Neuronal stem cell (in vitro differentiated cells): ENCODE measurements at regions not wholly inside any gene's neighbourhood (a gene's known extent, or its start where the extent isn't known, plus 50 kb on each side); places are given as distances from the start of the nearest gene placed in this dataset.

Experiments
- DNase-seq: peaks from one replicate; pipeline ENCODE4 v3.0.0-alpha.2; 2013; ENCODE audit warnings: low spot score
- H2AFZ ChIP-seq: one replicate; pipeline ENCODE4 v1.6.1; 2013; ENCODE audit warnings: mild to moderate bottlenecking, low read length, inconsistent platforms
- H2AK5ac ChIP-seq: 2 replicates; pipeline ENCODE4 v1.6.1; 2013; ENCODE audit warnings: low read depth, mild to moderate bottlenecking, inconsistent platforms, low read length, moderate library complexity, mixed read lengths
- H2BK120ac ChIP-seq: 2 replicates; pipeline ENCODE4 v1.6.1; 2013; ENCODE audit warnings: low read depth, mild to moderate bottlenecking, inconsistent platforms, low read length, moderate library complexity, mixed read lengths
- H2BK12ac ChIP-seq: one replicate; pipeline ENCODE4 v1.6.1; 2013; ENCODE audit warnings: low read length, inconsistent platforms
- H2BK15ac ChIP-seq: 2 replicates; pipeline ENCODE4 v1.6.1; 2013; ENCODE audit warnings: mild to moderate bottlenecking, low read length, inconsistent platforms, mixed read lengths
- H2BK5ac ChIP-seq: one replicate; pipeline ENCODE4 v1.6.1; 2013; ENCODE audit warnings: inconsistent platforms, mild to moderate bottlenecking, low read length, moderate library complexity
- H3K14ac ChIP-seq: one replicate; pipeline ENCODE4 v1.6.1; 2013; ENCODE audit warnings: low read length, inconsistent platforms
- H3K18ac ChIP-seq: 2 replicates; pipeline ENCODE4 v1.6.1; 2013; ENCODE audit warnings: low read length, inconsistent platforms
- H3K23ac ChIP-seq: 2 replicates; pipeline ENCODE4 v1.6.1; 2013; ENCODE audit warnings: low read depth, mild to moderate bottlenecking, mixed read lengths, low read length, inconsistent platforms; ENCODE audit not compliant: poor library complexity
- H3K27ac ChIP-seq: replicated peaks from 3 replicates; pipeline ENCODE4 v1.5.1; 2013; ENCODE audit warnings: low read length, inconsistent platforms
- H3K27me3 ChIP-seq, 3 experiments: 2 replicates each; pipeline ENCODE4 v1.6.1; 2013; ENCODE audit warnings: low read length in 3 of 3, mild to moderate bottlenecking in 2 of 3, inconsistent platforms in 1 of 3, low read depth in 1 of 3, mixed read lengths in 1 of 3, moderate library complexity in 1 of 3; ENCODE audit not compliant: control insufficient read depth in 3 of 3, insufficient read depth in 3 of 3
- H3K36me3 ChIP-seq, 2 donors: replicated peaks in 1 of 2; 2 replicates each; pipeline ENCODE4 v1.6.1; 2013; ENCODE audit warnings: low read length in 2 of 2; ENCODE audit not compliant: control insufficient read depth in 2 of 2, insufficient read depth in 2 of 2
- H3K4ac ChIP-seq: 2 replicates; pipeline ENCODE4 v1.6.1; 2013; ENCODE audit warnings: inconsistent platforms, mild to moderate bottlenecking, low read length, moderate library complexity
- H3K4me1 ChIP-seq, 2 donors: 1 replicate in 1 of 2; 2 replicates in 1 of 2; pipeline ENCODE4 v1.6.1; 2013; ENCODE audit warnings: low read length in 2 of 2, low read depth in 1 of 2; ENCODE audit not compliant: control insufficient read depth in 2 of 2, insufficient read depth in 1 of 2
- H3K4me2 ChIP-seq: one replicate; pipeline ENCODE4 v1.6.1; 2013; ENCODE audit warnings: mild to moderate bottlenecking, low read length, inconsistent platforms; ENCODE audit not compliant: insufficient read depth, poor library complexity, severe bottlenecking
- H3K4me3 ChIP-seq, 2 donors: 2 replicates each; pipeline ENCODE4 v1.5.1; 2013; ENCODE audit warnings: low read length in 2 of 2, mild to moderate bottlenecking in 2 of 2, inconsistent platforms in 1 of 2, moderate library complexity in 1 of 2
- H3K79me1 ChIP-seq: one replicate; pipeline ENCODE4 v1.6.1; 2013; ENCODE audit warnings: low read depth, mild to moderate bottlenecking, inconsistent platforms, low read length, moderate library complexity
- H3K9ac ChIP-seq: one replicate; pipeline ENCODE4 v1.6.1; 2013; ENCODE audit warnings: mild to moderate bottlenecking, low read depth, low read length, inconsistent platforms; ENCODE audit not compliant: poor library complexity
- H3K9me3 ChIP-seq, 2 donors: replicated peaks in 1 of 2; 2 replicates each; pipeline versions ENCODE3 to v1.6.1; 2013; ENCODE audit warnings: low read length in 2 of 2, mild to moderate bottlenecking in 2 of 2, inconsistent platforms in 1 of 2, low read depth in 1 of 2, mixed read lengths in 1 of 2, moderate library complexity in 1 of 2; ENCODE audit not compliant: control insufficient read depth in 2 of 2, insufficient read depth in 1 of 2
- H4K8ac ChIP-seq: one replicate; pipeline ENCODE4 v1.6.1; 2013; ENCODE audit warnings: low read depth, mild to moderate bottlenecking, inconsistent platforms, low read length, moderate library complexity
- H4K91ac ChIP-seq: one replicate; pipeline ENCODE4 v1.6.1; 2013; ENCODE audit warnings: low read length, low read depth, mild to moderate bottlenecking, inconsistent platforms; ENCODE audit not compliant: poor library complexity
- WGBS, 2 donors: extraction: QIAGEN DNeasy Blood & Tissue Kit; methylation state at CpG; one replicate each; pipeline ENCODE4 v1.1.7; 2013; ENCODE audit warnings: missing lambda C conversion rate in 2 of 2, mixed read lengths in 1 of 2; ENCODE audit not compliant: insufficient read length in 2 of 2, insufficient replicate concordance in 1 of 2; ENCODE audit errors: extremely low coverage in 2 of 2; 5-methylcytosine and 5-hydroxymethylcytosine counted together

DNA sequence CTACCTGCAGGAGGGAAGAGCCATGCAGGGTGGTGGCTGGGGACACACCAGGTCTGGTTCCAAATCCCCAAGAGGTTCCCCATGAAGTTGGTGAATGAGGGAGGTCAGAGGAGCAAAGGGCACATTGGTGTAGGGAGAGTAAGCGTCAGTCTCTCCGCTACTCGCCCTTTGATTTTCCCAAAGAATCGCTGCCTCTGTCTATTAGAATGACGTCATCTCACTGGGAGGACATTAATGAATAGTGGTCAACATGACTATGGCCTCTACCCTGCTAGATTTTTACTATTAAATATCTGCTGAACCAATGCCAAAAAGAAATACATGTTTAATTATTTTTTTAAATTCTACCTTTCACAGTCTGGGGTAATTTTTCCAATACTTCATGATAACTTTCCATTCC, 109.6 kb upstream of the SNTG2 start:
- H3K4me2 ChIP-seq, result no peak overlapping the region
- H3K9ac ChIP-seq, result no peak overlapping the region
- no peaks in the 10 kb centered on the region for H3K9me3 ChIP-seq
- no peak for DNase-seq
- no peak overlapping the region for H4K91ac ChIP-seq
- H2BK15ac ChIP-seq, result no peak overlapping the region
- no peak overlapping the region for H3K27ac ChIP-seq
- no peaks in the 10 kb centered on the region for H3K79me1 ChIP-seq
- H3K4ac ChIP-seq, result no peak overlapping the region
- H3K27me3 ChIP-seq, result no peaks in the 10 kb centered on the region
- no peak overlapping the region for H3K14ac ChIP-seq
- no peak overlapping the region for H2AFZ ChIP-seq
- H2BK12ac ChIP-seq, result no peak overlapping the region
- H3K4me3 ChIP-seq, result no peak overlapping the region
- H2BK5ac ChIP-seq, result no peak overlapping the region
- H3K36me3 ChIP-seq, result no peaks in the 10 kb centered on the region
- no peak overlapping the region for H2BK120ac ChIP-seq
- no peaks in the 10 kb centered on the region for H3K4me1 ChIP-seq
- H3K18ac ChIP-seq, result no peak overlapping the region
- H3K23ac ChIP-seq, result no peak overlapping the region
- no peak overlapping the region for H4K8ac ChIP-seq
- H2AK5ac ChIP-seq, result no peak overlapping the region
- no CpG with 5 or more reads among the region's 5 CpGs for WGBS, 2 donors

DNA sequence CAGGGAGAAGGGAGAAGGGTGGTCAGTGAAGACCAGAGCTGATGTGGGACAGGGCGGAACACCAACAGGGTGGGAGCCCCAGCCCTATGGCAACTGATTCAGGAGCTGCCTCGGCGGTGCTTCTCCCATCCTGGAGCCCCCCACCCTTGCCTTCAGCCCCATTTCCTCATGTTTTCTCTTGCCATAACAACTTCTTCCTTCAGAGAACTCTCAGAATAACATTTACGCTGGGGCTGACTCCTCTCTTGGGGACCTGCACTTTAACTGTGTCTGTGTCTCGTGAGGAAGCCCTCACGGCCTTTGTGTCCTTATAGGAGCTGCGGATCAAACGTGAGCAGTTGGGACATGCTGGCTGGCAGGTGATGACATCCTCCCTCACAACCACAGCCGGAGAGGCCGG, 116.4 kb upstream of the SNTG2 start:
- no peak overlapping the region for H2AFZ ChIP-seq
- no peaks in the 10 kb centered on the region for H3K9me3 ChIP-seq
- H3K4me1 ChIP-seq, result no peaks in the 10 kb centered on the region
- no peak overlapping the region for H4K8ac ChIP-seq
- no peak for DNase-seq
- no peak overlapping the region for H3K23ac ChIP-seq
- no peak overlapping the region for H3K27ac ChIP-seq
- no peak overlapping the region for H2BK120ac ChIP-seq
- H2BK15ac ChIP-seq, result no peak overlapping the region
- peak overlapping the region; percentile 15 for H3K18ac ChIP-seq
- no peak overlapping the region for H3K4me2 ChIP-seq
- no peaks in the 10 kb centered on the region for H3K27me3 ChIP-seq
- H2BK5ac ChIP-seq, result no peak overlapping the region
- H3K79me1 ChIP-seq, result no peaks in the 10 kb centered on the region
- H3K9ac ChIP-seq, result no peak overlapping the region
- H4K91ac ChIP-seq, result no peak overlapping the region
- peak overlapping the region; percentile 15 for H3K14ac ChIP-seq
- H3K36me3 ChIP-seq, result no peaks in the 10 kb centered on the region
- no peak overlapping the region for H3K4ac ChIP-seq
- no peak overlapping the region for H3K4me3 ChIP-seq
- H2AK5ac ChIP-seq, result no peak overlapping the region
- no peak overlapping the region for H2BK12ac ChIP-seq
- no CpG with 5 or more reads among the region's 10 CpGs for WGBS, 2 donors

DNA sequence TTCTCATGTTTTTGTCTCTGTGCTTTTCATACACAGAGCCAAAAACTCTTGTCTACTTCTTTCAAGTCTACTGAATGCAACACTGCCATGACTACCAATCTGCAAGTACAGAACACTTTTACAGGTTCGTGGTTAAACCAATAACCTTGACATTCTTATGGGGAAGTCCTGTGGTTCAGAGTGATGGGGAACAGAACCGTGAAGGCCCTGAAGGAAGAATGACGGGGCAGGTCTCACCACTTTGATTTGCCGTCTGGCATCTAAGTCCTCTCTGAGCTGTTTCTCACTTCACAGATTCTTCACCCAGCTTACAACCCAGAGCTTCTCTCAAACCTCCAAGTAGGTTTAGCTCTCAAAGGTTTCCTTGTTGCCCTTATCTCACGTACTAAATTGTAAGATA, 117.5 kb upstream of the SNTG2 start:
- no peak overlapping the region for H3K27ac ChIP-seq
- H2AFZ ChIP-seq, result no peak overlapping the region
- H2AK5ac ChIP-seq, result no peak overlapping the region
- no peak overlapping the region for H4K8ac ChIP-seq
- no peak overlapping the region for H2BK12ac ChIP-seq
- no peak overlapping the region for H3K9ac ChIP-seq
- no peak overlapping the region for H3K4me3 ChIP-seq
- H3K27me3 ChIP-seq, result no peaks in the 10 kb centered on the region
- H2BK15ac ChIP-seq, result no peak overlapping the region
- no peak overlapping the region for H3K23ac ChIP-seq
- H2BK120ac ChIP-seq, result no peak overlapping the region
- H3K4me2 ChIP-seq, result no peak overlapping the region
- no peak overlapping the region for H3K14ac ChIP-seq
- no peak overlapping the region for H4K91ac ChIP-seq
- no peaks in the 10 kb centered on the region for H3K36me3 ChIP-seq
- H2BK5ac ChIP-seq, result no peak overlapping the region
- H3K9me3 ChIP-seq, result no peaks in the 10 kb centered on the region
- H3K4ac ChIP-seq, result no peak overlapping the region
- no peak overlapping the region for H3K18ac ChIP-seq
- DNase-seq, result no peak
- WGBS, 2 donors, result no CpG with 5 or more reads among the region's 5 CpGs
- H3K79me1 ChIP-seq, result no peaks in the 10 kb centered on the region
- H3K4me1 ChIP-seq, result no peaks in the 10 kb centered on the region

DNA sequence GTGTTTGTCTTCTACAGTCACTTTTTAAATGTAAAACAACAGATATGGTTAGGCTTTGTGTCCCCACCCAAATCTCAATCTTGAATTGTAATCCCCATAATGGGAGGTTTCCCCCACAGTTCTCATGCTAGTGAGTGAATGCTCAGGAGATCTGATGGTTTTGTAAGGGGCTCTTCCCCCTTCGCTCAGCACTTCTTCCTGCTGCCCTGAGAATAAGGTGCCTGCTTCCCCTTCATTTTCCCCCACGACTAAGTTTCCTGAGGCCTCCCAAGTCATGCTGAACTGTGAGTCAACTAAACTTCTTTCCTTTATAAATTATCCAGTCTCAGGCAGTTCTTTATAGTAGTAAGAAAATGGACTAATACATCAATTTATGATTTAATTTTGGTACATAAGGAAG, 118.0 kb upstream of the SNTG2 start:
- no peak overlapping the region for H2AK5ac ChIP-seq
- H3K4me3 ChIP-seq, result no peak overlapping the region
- no peak overlapping the region for H2AFZ ChIP-seq
- H4K91ac ChIP-seq, result no peak overlapping the region
- no peaks in the 10 kb centered on the region for H3K9me3 ChIP-seq
- no peaks in the 10 kb centered on the region for H3K36me3 ChIP-seq
- DNase-seq, result no peak
- no peak overlapping the region for H3K27ac ChIP-seq
- H3K27me3 ChIP-seq, result no peaks in the 10 kb centered on the region
- no CpG with 5 or more reads among the region's 2 CpGs for WGBS, 2 donors
- no peak overlapping the region for H4K8ac ChIP-seq
- H3K9ac ChIP-seq, result no peak overlapping the region
- H3K4me2 ChIP-seq, result no peak overlapping the region
- H2BK12ac ChIP-seq, result no peak overlapping the region
- no peaks in the 10 kb centered on the region for H3K79me1 ChIP-seq
- no peak overlapping the region for H2BK5ac ChIP-seq
- H3K14ac ChIP-seq, result no peak overlapping the region
- H3K18ac ChIP-seq, result no peak overlapping the region
- no peak overlapping the region for H3K23ac ChIP-seq
- H3K4ac ChIP-seq, result no peak overlapping the region
- H3K4me1 ChIP-seq, result no peaks in the 10 kb centered on the region
- H2BK120ac ChIP-seq, result no peak overlapping the region
- H2BK15ac ChIP-seq, result no peak overlapping the region
